ENCODE measurements at regions not wholly inside any gene's neighbourhood (a gene's known extent, or its start where the extent isn't known, plus 50 kb on each side); places are given as distances from the start of the nearest gene placed in this dataset.
"Not testable (repeated sequence)": the region's sequence is repeated elsewhere in the genome, so short reads cannot be mapped to it uniquely, and the experiment has no call there.

GRCh38 chr3:159047361-159047760 lies 245.5 kb downstream of the MFSD1 start:
- no peak for DNase-seq

- DNase-seq: not testable (repeated sequence)
Observed at GRCh38 chr3:159052494-159052893, 250.6 kb downstream of the MFSD1 start.

GRCh38 chr3:159057621-159058020 lies 255.8 kb downstream of the MFSD1 start:
- DNase-seq: no peak

DNA sequence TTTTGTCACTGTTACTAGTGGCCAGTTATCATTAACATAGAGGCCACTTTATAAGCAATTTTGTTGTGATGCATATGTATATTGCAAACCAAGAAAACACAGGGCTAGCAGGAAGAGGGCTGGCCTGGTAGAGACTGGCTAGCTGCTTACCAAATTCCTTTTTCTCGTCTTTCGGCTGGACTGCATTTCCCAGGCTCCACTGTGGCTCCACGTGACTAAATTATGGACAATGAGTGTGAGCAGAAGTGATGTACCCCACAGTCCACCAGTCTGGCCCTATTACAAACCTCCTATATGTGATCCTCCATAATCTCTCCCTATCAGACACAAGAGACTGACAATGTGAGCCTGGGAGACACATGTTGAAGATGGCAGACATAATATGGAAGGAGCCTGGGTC lies 257.0 kb downstream of the MFSD1 start:
- no peak for DNase-seq

GRCh38 chr3:159059395-159059794 lies 257.5 kb downstream of the MFSD1 start:
- no peak for DNase-seq

DNA sequence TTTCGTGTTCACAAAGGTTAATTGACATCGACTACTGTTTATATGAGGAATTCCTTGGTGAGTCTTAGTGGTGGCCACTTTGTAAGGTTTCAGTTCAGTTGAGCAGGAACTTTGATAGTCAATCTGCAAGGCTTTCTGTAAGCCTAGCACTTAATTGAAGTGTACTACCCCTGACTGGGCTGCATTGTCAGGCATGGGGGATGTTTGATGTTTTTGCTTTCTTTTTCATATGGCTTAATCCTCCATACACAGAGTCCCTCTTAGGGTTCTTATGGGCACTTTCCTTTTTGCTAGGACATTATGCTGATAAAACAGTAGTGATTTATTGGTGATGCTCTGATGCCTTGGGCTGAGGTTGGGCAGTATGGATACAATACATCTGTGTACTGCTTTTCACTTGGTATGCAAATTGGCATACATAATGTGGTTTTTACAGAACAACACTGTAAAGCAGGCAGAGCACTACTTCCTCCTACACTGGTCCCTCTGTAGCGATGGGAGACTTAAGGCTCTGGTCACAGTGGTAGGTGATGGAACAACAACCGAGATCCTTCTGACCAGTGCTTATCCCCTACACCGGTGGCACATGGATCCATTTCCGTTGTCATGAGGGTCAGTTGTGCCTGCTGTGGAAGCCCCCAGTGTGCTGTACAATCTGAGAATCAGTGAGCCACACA lies 261.0 kb downstream of the MFSD1 start:
- DNase-seq: no peak

GRCh38 chr3:159069091-159069490 lies 267.2 kb downstream of the MFSD1 start, which contains the start of gene IQCJ:
Gene IQCJ (plus strand): TSS chr3:159069319.
- DNase-seq: no peak

DNA sequence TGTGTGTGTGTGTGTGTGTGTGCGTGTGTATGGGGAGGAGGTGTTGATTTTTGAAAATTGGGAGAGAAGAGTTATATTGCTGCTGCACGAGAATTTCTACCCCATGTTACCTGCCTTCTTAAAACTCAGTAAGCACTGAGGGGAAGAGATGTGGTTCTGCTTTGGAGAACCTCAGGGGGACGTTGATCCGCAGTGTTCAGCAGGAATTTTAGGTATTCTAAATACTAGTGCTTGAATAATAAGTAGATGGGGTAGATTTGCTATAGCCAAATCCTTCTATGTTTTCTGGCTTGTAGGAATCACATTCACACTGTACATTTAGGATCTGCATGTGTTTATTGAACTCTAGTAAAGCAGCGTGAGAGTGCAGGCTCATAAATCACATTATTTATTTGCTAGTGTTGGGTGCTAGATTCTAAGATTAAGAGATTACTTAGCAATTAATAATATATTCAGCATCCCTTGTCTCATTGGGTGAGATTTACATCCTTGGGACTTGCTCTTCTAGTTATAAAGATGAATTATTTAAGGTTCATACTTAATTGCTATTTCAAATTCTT lies 268.1 kb downstream of the MFSD1 start:
- DNase-seq: no peak

GRCh38 chr3:159074756-159075701 lies 273.2 kb downstream of the MFSD1 start:
- DNase-seq: no peak

DNA sequence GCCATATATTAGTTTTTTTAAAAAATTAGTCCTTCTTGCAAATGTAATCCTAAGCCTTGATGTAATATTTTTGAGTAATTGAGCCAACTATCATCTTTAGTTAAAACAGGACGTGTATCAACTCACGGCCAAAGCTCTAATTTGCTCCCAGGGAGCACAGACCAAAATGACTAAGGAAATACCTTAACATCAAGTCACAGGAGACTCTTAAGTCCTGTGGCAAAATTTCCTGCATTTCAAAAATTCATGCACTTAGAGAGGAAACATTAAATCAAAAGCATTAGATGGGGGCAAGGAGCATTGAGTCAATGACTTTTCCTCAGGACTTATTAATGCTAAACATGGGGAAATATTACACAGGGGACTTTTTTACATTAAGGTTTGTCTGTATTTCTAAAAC lies 276.0 kb downstream of the MFSD1 start:
- DNase-seq: no peak

- DNase-seq: no peak
Observed at GRCh38 chr3:159080256-159080655, 278.4 kb downstream of the MFSD1 start.

DNA sequence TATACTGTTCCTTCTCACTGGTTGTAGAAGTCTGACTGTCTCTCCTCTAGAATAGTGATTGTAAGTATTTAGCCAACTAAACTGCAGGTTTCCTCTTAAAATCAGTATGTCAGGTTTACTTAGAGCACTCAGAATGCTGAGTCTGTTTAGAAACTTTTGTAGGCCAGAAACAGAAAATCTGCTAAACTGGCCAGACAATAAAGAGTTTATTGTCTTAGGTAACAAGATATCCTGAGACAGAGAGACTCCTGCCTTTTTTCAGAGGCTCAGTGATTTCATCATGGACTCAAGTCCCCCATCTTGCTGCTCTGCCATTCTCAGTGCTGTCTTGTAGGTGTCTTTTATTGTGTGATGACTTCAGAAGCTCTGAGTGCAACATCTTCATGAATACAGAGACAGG lies 279.0 kb downstream of the MFSD1 start:
- no peak for DNase-seq

- no peak for DNase-seq
Observed at GRCh38 chr3:159082519-159082918, 280.7 kb downstream of the MFSD1 start.

GRCh38 chr3:159091936-159092335 lies 290.1 kb downstream of the MFSD1 start:
- no peak for DNase-seq

DNA sequence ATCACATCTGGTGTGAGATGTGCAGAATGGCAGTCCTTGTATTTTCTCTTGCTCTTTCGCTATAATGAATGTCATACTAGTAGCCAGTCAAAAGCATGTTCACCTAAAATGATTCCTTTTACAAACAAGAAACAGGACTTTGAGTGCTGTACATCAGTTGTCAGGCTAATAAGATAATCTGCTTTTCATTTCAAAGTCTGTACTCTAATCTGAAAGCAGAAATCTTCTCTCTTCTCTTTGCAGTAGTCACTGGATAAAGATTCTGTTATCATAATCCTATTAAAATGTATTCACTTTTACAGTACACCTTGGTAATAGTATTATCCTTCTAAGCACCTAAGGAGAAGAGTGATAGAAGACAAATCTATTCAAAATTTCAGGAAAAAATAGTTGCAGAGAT lies 300.1 kb downstream of the MFSD1 start:
- DNase-seq: no peak

GRCh38 chr3:159112724-159113123 lies 310.9 kb downstream of the MFSD1 start:
- no peak for DNase-seq

GRCh38 chr3:159113221-159113875 lies 311.5 kb downstream of the MFSD1 start:
- no peak for DNase-seq

DNA sequence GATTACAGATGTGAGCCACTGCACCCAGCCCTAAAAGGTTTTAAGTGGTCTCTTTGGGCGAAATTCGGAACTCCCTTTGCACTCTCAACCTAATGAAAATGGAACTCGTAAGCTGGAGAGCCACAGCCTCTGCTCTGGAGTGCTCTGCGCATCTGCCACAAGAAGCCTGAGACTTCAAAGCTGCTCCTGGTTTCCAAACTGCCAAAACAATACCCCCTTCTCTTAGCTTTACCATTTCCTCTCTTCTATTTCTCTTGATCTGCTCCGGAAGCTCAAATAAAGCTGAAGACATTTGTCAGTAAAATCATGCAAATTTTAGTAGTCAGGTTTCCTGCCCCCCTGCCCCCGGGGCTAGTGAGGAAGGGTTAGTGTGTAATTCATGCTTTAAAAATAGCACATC lies 312.7 kb downstream of the MFSD1 start:
- DNase-seq: no peak

DNA sequence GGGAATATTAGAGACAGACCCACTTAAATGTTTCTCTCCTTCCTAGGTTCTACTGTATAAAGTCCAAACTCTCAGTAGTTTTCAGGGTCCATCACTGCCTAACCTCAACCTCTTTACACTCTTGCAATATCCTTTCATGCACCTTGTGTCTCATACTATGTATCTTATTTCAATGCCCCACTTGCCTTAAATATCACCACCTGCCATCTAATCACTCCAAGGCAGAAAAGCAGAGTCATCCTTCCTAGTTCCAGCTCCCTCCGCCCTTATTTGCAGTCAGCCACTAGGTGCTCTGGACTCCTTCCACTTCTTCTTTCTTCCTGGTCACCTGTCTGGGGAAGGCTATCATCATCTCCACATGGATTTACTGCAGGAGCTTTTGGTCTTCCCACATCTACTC lies 322.0 kb downstream of the MFSD1 start:
- DNase-seq: no peak

DNA sequence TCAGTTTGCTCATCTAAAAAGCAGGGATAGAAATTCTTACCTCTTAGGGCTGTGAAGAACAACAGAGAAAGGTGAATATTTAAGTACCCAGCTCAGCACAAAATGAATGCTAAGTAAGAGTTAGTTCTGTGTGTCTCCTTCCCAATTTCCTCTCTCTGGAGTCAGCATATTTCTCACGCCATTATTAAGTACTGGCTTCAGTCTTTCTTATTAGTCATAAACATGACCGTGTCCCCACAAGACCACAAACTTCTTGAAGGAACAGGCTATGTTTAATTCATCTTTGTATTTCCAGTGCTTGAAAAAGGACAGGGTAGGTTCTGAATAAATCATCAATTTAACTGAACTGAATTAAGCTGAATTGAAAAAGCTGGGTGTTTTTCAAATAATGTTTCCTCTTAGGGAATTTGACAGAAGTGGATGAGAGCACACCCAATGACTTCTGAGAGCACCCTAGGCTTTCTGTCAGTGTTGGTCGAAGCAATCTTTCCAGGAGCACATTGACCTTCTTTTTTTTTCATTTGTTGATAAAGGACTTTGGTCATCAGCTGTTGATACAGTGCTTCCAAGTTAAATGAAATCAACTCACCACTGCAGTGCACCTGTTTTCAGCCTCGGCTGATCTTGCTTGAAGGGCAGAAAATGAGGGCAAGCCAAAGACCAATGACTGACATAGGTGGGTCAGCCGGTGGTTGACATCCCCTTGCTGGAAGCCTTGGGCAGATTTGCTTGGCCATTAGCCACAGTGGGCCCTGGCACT lies 324.6 kb downstream of the MFSD1 start:
- DNase-seq: no peak

DNA sequence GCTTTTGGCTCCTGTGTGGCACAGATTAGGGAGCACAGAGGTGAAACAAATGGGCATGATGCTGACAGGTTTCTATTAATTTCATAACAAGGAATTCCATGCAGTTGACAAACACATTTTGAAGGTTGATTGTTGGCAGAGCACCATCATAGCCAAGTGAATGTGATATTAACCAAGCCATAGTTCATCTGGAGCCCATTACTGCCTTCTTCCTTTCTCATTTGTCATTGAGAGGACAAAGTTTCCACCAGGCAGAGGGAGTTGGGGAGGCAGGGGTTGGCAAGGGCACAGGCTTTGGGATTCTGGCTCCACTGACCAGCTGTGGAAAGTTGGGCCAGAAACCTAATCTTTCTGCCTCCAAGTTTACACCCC lies 325.2 kb downstream of the MFSD1 start:
- DNase-seq: no peak

DNA sequence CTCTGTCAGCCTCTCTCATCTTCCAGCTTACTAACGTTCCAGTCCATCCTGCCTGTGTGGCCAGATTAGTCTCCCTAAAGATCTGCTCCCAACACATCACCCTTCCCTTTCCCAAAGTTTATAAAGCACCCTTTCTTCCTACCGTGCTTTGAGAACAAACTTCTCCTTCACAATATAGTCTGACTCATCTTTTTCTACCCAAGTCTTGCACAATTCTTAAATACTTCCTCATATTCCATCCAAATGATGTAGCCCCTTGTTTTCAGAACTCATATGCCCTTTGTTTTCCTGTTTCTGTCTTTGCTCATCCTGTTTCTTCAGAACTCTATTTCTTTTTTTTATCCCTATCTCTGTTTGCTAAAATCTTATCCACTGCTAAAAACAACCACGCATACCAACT lies 326.8 kb downstream of the MFSD1 start:
- DNase-seq: no peak

- no peak for DNase-seq
Observed at GRCh38 chr3:159130108-159130507, 328.3 kb downstream of the MFSD1 start.
